Femur (tissue), 1 donor: ENCODE measurements at regions not wholly inside any gene's neighbourhood (a gene's known extent, or its start where the extent isn't known, plus 50 kb on each side); places are given as distances from the start of the nearest gene placed in this dataset.
"Not testable (repeated sequence)": the region's sequence is repeated elsewhere in the genome, so short reads cannot be mapped to it uniquely, and the experiment has no call there.

Experiments used
- DNase-seq: peaks from one replicate; pipeline ENCODE4 v3.0.0-alpha.2; 2017

GRCh38 chr4:164116286-164116685, 621.8 kb downstream of the TMA16 start:
- no peak for DNase-seq

GRCh38 chr4:164134388-164134787, 619.5 kb upstream of the SMIM31 start:
- DNase-seq: no peak

- DNase-seq: no peak
These were observed 617.7 kb upstream of the SMIM31 start for GRCh38 chr4:164136180-164136616.

DNA sequence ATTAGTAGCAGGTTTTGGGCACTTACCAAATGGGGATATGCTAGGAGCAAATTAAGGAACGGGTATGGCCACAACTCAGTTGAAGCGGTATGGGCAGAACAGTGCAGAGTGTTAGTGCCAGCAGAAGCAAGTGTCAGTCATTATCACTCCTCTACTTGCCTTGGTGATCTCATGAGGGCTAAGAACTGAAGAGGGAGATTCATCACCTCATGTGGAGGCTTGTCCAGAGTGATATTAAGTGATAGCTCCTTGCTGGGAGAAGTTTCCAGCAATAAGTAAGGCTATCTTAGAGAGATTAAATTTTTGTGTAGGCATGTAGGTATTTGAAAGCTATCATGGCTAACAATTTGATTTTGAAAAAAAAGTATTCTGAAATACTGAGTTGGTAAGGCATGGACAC, 615.4 kb upstream of the SMIM31 start:
- no peak for DNase-seq

GRCh38 chr4:164139291-164139690, 614.6 kb upstream of the SMIM31 start:
- no peak for DNase-seq

- not testable (repeated sequence) for DNase-seq
These were observed 612.1 kb upstream of the SMIM31 start for GRCh38 chr4:164141755-164142375.

DNA sequence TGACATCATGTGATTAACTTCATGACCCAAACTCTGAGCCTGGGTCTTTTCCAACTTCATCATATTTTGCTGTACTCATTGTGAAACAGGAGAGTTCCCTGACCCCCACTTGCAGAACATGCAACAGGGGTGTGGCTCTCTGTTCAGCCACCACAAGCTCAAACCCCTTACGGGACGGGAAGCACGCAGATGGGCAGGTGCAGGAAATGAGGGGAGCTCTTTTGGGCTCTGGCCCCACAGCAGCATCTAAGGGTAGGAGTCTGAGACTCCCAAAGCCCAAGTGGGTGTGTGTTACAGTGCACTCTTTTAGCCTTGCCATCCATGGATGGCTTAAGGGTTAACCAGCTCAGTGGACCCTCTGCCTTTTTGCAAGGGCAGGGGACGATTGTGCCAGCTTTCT, 599.5 kb upstream of the SMIM31 start:
- DNase-seq: no peak

DNA sequence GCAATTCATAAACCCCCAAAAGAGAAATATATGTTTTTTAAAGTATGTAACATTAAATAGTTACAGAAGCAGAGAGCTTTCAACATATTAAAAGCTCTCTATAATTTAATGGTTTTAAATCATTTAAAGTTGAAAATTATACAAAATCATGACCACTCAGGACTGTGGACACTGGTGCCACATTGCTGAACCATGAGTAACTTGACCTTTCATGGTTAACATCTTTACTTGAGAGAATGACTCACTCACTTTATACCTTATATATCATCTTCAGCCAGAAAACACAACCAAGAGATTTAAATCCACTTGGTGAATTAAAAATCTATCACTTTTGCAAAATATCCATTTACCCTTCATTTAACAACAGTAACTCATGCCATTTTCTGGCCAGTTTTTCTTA, 584.3 kb upstream of the SMIM31 start:
- DNase-seq: no peak

DNA sequence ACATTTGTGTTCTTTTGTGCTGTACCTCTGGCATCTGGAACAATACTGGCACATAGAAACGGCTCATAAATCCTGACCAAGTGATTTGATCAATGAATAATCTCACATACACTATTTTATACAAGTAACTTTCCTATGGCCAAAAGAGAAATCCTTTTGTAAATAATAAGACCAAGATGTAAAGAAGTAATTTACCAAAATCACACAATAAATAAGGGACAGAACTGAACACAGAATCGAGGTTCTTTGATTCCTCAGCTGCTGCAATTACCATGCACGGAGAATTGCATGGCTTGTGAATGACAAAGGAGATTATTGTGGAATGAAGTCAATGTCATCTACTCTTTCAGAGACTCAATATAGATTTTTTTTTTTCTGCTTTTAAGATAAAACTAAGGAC, 576.8 kb upstream of the SMIM31 start:
- no peak for DNase-seq

DNA sequence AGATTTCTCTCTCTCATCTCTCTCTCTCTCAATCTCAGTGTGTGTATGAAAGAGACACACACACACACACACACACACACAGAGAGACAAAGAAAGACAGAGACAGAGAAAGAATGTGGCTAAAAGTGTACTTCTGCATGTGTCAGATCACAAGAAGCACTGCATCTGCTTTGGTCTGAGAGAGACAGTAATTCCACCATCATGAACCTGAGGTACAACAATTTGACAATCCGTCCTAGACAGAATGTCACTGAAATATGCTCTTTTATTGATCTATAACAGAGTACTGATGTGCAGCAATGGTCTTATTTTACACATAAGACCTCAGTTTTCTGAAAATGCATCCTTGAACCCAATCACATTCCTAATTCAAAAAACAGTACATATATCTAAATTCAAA, 576.2 kb upstream of the SMIM31 start:
- DNase-seq: no peak

DNA sequence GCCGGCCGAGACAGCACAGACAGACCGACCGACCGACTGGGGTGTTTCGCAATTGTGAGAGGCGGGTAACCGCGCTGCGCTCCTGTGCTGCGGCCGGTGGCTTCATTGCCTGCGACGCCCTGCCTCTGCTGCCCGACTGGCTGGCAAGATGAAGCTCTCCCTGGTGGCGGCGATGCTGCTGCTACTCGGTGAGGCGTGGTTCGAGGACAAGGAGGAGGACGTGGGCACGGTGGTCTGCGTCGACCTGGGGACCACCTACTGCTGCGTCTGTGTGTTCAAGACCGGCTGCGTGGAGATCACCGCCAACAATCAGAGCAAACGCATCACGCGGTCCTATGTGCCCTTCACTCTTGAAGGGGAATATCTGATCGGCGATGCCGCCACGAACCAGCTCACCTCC, 565.7 kb upstream of the SMIM31 start:
- DNase-seq: no peak

- no peak for DNase-seq
These were observed 561.1 kb upstream of the SMIM31 start for GRCh38 chr4:164192844-164193243.

- no peak for DNase-seq
These were observed 560.3 kb upstream of the SMIM31 start for GRCh38 chr4:164193676-164194075.

DNA sequence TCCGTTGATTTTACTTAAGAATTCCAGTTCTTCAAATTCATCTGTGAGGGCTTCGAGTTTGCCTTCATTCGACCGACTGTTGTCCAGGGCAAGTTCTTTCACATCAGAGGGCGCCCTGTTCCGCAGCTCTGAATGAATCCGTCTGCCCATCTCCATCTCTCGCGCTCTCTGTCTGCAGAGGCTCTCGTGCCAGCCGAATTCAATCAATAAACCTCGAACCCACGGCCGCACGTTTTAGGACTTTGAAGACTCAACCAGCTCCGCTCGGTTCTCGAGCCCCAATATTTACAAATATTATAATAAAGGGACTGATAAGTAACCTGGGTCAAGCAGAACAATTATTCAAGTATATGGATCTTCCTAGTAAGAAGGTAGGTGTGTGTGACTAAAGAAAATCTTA, 556.4 kb upstream of the SMIM31 start:
- no peak for DNase-seq

DNA sequence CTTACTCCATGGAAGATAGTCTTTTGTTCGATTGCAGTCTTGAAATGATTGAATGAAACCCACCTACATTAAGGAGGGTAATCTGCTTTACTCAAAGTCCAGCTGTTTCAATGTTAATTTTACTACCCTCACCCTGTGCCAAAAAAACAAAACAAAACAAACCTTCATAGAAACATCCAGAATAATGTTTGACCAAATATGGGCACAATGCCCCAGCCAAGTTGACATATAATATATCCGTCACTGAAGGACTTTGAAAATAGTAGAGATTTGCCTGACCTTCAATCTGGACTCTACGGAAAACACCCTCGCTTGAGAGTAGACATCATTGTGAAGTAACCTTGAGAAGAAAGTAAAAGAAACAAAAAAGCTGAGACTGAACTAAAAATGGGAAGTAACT, 550.5 kb upstream of the SMIM31 start:
- DNase-seq: no peak

DNA sequence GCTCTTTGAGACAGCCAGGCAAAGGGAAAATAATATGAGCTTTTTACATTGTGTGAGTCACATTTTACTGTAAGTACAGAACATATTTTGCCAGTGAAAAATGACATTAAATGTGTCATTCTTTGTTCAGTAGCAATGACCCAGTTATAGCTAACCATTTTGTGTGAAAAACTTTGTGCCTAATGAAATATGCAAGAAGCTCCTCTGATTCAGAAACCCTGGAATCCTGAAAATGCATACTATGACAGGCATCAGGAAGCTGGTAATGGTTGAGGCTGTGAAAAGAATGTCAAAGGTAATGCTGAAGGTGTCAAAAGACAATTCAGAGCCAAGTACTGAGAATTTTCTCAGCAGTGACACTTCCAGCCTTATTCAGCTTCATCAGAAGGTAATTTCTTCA, 549.5 kb upstream of the SMIM31 start:
- no peak for DNase-seq

DNA sequence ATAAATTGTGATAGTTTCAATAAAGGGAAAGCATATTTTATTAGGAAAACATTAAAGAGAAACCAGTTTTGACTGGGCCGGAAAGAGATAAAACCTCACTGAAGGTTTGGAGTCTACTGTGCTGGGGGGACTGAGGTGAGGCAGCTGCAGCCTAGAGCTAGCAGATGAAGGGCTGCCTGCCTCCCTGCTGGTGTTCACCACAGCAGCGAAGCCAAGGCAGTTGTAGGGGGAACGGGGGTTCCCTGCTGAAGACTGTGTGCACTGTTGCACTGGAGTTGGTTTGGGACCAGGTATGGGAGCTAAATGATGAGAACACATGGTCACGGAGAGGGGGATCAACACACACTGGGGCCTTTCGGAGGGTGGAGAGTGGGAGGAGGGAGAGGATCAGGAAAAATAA, 546.5 kb upstream of the SMIM31 start:
- DNase-seq: no peak

DNA sequence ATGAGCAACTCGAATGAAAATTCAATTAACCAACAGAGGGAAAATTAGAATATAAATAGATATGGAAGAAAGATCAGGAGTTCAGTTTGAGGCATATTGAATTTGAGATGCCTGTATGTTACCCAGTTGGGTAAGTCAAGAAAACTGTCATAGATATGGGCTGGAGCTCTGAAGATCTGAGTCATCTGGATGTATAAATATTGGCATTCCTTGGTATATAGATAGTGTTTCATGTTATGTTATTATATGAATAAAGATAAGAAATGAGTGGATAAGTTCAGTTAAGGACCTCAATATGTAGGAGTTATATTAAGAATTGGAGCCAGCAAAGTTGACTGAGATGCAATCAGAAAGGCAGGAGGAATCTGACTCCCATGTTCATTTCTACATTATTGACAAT, 543.6 kb upstream of the SMIM31 start:
- no peak for DNase-seq

DNA sequence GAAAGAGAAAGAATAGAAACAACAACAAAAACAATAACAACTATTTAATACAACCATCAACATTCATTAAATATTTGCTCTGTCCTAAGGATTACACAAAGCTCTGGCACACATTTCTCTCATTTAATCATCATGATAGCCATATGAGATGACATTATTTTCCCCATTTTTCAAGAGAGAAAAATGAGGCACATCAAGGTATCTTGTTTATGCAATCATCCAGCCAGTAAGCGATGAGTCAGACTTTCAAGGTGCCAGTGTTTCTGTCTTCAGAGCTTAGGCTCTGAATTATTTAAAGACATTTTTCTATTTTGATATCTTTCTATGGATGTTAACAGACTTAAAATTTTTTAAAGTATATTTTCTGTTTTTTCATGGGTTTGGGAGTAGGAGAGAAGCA, 541.8 kb upstream of the SMIM31 start:
- no peak for DNase-seq

DNA sequence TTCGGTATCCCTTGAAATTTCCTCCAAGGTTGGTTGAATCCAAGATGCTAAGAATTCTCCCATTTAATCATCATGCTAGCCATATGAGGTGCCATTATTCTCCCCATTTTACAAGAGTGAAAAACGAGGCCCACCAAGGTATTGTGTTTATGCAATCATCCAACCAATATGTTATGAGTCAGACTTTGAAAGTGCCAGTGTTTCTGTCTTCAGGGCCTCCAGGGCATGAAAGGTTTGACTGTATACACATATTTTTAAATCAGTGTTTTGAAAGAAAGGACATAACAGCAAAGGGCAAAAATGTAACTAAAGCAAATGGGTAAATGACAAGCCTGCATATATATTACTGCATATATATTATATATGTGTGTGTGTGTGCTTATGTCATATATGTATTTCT, 541.2 kb upstream of the SMIM31 start:
- DNase-seq: no peak

DNA sequence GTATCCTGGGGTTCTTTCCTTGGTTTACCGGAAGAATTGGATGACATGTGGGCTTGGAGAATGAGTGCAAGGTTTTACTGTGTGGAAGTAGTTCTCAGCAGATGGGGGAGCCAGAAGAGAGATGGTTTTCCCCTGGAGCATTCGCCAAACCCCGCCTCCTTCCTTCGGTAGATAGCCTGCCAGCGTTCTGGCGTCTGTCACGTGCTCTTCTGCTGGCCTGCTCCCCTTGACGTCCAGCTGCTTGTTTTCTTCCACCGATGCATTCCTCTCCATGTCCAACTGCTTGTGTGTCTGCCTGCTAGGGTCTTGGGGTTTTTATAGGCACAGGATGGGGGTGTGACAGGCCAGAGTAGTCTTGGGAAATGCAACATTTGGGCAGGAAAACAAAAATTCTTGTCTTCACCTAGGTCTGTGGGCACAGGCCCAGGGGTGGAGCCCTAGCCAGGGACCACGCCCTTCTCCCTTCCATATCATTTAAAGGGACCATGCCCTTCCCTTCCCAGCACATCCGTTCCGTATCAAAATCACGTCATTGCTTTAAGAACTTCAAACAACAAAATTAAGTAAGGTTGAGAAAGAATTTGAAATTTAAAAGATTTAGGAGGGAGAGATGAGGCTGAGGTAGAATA, 538.7 kb upstream of the SMIM31 start:
- no peak for DNase-seq

- DNase-seq: no peak
These were observed 532.3 kb upstream of the SMIM31 start for GRCh38 chr4:164221631-164222030.

DNA sequence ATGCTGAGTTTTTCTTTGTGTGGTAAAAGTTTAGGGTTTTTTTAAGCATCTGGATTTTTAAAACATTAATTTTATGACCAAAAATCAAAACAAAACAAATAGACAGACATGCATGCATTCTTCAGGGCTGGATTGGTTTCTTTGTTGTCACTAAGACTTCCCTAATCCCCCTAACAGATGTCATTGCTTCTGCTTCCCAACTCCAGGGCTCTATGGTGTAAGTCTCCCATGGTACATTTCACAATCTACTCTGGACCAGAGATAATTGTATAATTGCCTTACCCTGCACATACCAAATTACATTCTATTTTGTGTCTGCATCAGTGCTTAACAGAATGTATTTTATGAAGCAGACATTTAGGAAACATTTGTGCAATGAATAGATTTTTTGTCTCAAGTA, 529.1 kb upstream of the SMIM31 start:
- no peak for DNase-seq

- DNase-seq: no peak
These were observed 524.7 kb upstream of the SMIM31 start for GRCh38 chr4:164229255-164229654.

DNA sequence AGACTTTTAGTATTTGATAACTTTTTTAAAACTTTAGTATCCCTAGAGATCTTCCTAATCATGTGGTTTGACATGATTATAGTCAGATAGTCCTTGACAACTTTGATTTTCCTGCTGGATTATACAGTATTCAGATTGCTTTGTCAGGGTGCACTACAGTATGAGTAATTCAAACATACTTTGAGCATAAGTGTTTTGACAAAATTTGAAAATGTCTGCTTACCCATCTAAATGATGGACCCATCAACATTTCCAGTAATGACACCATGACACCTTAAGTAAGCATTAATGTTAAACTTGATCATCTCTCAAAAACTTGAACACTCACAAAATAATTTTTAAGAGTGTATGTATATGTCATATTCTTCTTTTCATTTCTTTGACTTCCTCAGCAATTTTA, 514.5 kb upstream of the SMIM31 start:
- DNase-seq: no peak
